HG03521 (cell line): ENCODE measurements at regions not wholly inside any gene's neighbourhood (a gene's known extent, or its start where the extent isn't known, plus 50 kb on each side); places are given as distances from the start of the nearest gene placed in this dataset.

Experiments
- ATAC-seq: cut with Tn5 transposase; IDR thresholded peaks from one replicate; pipeline ENCODE4 v1.9.1; 2021; ENCODE audit warnings: mild to moderate bottlenecking, moderate library complexity; ENCODE audit not compliant: unreplicated experiment

DNA sequence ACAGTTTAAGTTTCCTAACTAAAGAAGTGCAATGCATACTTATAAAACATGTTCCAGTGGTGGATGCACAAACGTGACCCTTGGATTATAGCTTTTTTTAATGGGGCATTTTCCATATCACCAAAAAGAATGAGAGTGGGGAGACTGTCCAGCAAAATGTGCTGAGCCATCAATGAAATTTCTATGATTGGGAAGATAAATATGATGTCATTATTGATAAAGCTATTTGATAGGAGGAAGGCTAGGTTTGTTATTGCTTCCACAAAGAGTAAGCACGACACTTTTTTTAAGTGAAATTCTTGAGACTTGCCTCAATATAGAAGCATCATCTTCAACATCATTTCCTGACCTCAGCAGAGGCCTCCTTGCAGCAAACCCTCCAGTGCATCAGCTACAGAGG, 174.6 kb upstream of the CLEC14A start:
- ATAC-seq, result no peak

DNA sequence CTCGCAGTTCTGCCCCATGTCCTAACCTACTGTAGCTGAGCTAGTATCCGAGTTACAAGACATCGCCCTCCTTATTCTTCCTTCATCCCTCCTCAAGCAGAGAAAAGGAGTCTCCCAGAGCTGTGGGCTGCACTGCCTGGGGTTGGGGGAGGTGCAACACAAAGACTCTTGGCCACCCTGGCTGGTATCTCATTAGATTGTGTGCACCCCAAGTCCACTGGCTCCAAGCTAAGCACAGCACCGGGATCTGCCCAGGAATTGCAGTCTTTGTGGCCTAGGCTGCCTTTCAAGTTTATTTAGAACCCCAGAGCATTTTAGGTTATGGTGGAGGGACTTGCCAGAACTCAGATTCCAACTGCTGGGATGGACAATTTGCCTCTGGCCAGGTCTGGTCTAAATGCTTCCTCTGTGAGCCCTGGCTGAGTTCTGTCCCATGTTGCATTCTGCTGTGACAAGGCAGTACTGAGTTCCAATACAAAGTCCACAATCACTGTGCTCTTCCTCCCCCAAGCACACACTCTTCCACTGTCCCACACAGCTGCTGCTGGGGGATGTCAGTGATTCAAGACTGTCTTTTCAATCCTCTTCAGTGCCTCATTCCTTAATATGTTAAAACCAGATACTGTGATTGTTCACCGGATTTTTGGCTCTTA, 169.6 kb upstream of the CLEC14A start:
- ATAC-seq, result no peak

DNA sequence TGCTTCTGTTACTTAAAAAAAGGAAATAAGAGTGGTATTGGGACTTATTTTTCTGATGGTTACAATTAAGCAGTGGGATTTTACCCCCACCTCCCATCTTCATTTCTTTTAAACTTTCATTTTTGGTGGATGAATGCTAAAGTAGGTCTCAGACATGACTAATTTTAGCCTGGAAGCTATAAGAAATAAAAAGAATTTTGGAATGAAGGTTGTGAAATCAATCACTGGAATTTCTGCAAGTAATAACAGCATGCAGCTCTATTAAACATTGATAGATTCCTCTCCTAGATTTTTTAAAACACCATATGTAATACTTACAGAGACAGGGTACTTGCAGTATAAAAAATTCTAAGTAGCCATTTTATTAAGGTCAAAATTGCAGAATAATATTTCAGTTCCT, 164.2 kb upstream of the CLEC14A start:
- ATAC-seq, result no peak

DNA sequence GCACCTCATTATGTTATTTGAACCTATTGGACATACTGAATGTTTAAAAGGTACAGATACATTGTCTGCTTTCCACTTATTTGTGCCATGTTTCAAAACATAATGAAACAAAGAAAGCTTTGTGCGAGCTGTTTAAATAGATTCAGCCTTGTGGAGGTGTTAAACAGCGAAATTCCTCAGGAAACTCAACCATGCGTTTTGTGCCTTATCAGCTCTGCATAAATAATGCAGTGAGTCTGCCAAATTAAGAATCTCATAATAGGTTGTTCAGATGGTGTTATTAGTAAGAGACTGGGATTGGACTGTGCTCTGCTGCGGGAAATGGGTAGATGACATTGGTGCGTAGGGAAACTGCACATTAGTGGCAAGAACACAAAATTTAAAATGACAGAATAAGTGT, 163.7 kb upstream of the CLEC14A start:
- no peak for ATAC-seq

DNA sequence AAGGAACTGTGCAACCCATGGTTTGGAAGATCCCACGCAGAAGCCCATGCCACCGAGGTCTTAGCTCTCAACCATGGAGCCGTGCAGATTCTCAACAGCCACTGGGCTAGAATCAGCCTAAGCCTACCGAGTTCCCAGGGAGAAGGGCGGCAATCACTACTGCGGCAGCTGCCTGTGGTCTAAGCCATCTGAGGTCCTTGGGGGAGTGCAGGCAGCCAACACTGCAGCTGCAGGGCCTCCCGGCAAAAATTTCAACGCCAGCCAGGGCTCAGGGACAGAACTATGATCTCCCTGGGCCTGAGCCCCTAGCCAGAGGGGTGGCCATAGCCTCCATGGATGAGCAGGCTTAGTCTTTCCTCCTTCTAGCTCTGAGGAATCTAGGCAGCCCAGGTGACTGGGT, 156.8 kb upstream of the CLEC14A start:
- no peak for ATAC-seq

DNA sequence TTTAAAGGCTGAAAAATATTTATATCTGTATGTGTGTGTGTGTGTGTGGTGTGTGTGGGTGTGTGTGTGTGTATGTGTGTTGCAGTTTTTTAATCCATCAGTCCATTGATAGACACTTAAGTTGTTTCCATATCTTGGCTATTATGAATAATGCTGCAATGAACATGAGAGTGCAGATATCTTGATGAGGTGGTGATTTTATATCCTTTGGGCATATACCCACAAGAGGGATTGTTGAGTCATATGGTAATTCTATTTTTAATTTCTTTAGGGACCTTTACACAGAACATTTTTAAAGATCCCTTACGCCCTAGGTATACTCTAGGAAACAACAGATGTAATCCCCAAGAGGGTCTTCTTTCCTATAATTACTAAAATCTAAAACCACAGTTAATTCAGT, 154.5 kb upstream of the CLEC14A start:
- no peak for ATAC-seq

DNA sequence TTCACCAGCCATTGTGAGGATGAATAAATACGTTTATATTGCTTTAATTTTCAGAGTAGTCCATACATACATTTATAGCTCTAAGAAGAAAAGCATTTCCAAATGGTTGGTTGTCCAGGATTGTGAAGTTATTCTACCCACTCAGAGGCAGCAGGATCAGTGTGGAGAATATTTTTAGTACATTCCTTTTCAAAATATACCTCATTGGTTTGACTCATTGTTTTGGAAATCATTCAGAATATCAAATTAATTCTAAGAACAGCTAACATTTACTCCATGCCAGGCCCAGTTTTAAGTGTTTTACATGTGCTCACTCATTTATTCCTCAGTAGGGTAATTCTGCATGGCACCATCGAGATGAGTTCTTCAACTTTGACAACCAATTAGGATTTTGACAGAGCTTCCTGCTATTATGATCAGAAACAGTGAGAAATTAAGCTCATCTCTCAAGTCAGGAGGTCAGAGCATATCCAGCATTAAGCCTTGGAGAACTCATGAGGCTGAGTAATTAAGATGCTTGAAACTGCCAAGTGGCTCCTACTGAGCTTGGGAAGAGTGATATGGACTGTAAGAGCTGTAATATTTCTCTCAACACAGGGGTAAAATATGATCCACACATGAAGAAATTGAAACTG, 153.3 kb upstream of the CLEC14A start:
- ATAC-seq, result no peak

DNA sequence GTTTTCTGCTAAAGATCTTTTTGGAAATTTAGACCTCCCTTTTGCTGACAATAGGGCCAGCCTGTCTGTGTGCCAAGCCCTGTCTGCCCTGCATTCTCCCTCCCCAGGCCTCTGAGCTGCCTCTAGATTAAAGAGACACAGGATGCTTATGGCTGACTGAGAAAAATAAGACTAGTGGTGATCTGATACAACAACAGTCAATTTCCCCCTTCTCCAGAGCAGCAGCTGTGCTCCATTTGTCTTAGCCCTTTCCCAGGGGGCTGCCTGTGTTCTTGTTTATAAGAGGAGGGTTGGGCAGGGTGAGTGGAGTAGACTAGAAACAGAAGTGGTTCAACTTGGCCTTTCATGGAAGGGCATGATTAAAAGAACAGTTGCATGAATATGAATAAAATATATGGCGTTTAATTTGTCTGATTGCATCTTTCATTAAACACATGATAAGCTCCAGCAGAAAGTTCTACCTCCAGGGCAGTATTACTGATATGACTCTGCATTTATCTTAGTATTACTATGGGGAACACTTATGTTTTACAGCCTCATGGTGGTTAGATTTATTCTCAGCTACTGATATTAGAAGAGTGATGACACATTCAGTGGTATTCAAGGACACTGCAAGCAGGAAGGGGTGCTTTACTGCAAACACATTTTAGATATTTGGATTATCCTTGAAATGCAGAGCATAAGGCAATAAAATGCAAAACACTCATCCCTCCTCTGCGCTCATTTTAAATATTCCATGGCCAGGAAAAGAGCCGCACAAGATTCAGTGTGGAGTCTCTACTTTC, 150.2 kb upstream of the CLEC14A start:
- ATAC-seq, result no peak

DNA sequence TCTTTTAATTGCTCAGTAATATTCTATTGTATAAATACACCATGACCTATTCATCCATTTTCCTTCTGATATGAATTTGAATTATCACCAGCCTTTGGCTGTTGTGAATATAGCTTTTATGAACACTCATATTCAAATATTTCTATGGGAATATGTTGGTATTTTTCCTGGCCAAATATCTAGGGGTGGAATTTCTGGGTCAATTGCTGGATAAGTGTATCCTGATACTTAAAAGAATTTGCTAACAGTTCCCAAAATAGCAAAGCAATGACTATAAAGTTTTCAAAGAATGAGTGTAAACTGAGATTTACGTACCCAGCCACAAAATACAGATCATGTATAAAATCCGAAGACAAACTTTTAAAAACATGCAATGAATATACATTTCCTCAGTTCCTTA, 148.7 kb upstream of the CLEC14A start:
- no peak for ATAC-seq

DNA sequence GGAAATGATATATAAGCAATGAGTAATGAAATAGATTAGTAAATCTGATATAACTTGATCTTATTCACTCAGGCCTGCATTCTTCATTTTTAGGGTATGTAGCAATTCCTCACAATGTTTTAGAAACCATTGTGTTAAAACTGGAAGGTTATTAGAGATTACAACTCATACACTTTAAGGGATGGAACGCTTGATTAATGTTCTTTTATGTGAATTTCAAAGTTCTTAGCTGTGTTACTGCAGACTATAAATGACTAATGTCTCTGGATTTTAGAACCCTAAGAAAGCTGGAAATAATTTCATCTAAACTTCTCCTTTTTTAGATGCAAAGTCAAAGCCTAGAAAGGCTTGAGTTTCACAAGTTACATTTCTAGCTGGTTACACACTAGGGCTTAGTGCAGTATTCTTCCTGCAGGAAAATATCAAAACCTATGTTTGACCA, 148.2 kb upstream of the CLEC14A start:
- ATAC-seq, result no peak

DNA sequence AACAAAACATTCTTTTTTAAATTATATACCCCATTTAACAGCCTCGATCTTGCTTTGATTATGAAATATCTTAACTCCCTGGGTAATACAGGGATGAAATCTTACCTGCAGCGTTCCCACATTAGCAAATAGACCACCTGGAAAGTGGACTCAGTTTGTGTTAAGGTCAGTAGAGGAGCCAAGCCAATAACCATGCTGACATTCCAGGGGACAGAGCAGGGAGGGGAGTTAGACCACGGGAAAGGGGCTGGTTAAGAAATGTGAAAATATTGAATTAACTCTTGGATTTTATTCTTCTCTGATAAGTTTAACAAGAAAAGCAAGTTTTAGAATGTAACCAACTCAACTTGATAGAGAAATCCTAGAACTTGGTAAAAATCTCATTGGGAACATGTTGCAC, 144.9 kb upstream of the CLEC14A start:
- no peak for ATAC-seq

DNA sequence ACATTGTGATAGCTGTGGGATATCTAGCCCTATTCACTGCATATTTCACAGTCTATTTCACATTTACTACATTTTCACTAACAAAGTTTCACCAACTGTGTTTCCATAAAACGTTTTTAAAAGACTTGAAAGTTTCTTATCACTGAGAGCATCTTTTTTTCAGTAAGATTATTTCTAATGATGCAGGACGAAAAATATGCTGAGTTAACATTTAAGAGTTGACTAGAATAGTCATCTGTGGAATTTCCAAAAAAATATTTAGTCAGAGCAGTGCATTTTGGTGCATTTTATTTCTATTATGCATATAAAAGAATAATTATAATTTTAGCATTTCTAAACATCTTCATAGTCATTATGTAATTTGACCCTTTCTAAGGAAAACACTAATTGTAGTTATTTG, 143.8 kb upstream of the CLEC14A start:
- no peak for ATAC-seq

DNA sequence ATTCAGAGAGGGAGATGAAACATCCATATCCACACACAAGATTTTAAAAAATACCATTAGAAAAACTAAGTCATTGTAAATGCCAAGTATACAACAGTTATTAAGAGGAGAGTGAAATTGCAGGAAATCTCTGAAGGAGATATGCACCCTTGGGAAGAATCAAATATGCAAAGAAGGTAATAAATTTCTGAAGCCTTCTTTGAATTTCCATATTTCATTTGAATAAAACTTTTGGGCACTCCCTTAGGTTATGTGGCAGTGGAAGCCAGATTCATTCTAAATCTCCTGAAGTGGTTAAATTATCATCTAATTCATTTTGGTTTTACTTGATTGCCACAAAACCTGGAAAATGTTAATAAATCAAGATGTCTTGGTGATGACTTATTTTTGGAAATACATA, 138.9 kb upstream of the CLEC14A start:
- ATAC-seq, result no peak

DNA sequence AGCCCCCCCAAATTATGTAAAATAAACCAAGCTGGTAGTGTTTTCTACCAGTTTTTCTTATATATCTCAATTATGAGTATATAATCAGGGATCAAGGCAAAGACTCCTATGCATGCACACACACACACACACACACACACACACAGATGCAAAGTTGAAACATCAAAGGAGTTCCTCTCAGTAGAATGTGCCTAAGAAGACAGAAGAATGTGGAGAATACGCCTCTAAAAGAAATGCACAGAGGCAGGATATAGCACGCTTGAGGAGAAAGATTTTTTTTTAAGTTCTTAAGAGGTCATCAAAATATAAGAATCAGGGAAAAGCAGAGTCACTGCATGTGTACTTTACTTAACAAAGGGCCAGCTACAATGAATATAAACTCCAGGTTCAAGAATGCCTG, 138.2 kb upstream of the CLEC14A start:
- no peak for ATAC-seq

DNA sequence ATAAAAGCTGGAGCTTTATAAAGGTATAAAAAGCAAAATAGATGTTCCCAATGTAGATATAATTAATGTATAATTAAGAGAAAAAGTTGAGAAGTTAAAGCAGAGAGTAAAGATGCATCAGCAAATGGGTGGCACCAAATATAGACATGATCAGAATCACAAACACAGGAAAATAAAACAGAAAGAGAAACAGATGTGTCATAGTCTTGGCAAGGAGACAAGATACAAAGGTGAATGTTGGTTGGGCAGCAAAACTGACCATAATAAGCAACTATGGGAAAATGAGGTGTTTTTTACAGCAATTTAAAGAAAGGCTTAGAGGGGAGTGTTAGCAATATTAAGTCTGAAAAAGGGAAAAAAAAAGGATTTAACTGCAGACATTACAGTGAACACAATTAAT, 135.4 kb upstream of the CLEC14A start:
- no peak for ATAC-seq

DNA sequence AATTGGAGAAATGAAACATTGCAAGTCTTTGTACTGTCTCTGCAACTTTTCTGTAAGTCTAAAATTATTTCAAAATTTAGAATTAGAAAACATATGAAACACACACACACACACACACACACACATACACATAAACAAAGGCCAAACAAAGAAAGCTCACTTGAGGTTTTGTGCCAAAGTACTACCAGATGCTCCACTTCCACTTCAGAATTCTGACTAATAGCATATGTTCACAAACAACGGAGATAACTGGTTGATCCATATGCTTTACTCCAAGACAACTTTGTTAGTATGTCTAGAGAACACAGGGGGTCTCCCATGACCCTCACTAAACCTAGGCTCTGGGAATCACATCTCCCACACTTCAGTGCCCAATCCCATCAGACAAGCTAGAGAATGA, 133.8 kb upstream of the CLEC14A start:
- ATAC-seq, result no peak

DNA sequence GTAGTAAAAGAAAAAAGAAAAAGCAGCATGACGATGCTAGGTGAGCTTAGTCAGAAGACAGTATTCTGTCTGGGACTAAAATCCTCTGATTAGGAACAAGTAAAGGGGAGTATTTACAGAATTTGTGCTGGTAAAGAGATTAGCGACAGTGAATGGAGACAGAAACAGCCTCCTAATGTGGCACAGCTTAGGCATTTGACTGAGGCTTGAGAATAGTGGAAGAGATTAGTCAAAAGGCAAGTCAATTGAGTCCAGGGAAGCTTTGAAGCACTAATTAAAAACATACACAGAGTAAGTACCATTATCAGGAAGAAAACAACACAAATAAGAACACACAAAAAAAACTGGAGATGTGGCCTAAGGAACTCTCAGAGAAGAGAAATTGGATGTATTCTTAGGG, 131.9 kb upstream of the CLEC14A start:
- ATAC-seq, result no peak

DNA sequence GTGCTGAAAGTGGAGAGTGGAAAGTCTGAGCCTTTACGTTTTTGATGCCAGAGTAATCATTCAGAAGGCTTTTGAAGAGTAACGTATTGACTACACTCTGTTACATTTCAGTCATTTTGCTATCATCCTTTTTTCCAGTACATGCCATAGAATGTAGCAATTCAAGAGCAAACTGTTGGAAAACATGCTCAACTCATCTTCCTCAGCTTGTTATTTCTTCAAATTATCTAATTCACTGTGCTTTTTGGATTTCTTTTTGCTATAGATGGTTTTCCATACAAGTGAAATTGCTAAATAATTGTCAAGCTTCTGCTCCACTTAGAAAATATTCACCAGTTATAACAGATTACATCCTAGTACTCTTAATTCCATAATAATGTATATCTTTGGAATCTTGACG, 129.9 kb upstream of the CLEC14A start:
- ATAC-seq, result no peak

DNA sequence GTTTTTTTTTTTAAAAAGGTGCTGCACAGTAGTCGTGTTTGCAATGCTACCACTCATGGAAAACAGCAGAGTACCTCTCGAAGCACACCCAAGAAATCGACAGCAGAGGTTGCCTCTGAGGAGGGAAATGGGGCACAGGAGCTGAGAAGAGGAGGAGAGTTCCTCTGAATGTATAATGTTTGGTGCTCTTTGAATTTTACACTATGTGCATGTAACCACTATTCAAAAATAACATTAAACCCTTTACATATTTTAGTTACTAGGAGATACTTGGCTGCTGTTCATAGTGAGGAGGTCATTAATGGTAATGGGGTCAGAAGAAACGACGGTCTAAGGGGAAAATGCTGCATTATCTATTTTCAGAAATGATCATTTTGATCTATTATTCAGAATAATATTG, 129.4 kb upstream of the CLEC14A start:
- ATAC-seq, result no peak

DNA sequence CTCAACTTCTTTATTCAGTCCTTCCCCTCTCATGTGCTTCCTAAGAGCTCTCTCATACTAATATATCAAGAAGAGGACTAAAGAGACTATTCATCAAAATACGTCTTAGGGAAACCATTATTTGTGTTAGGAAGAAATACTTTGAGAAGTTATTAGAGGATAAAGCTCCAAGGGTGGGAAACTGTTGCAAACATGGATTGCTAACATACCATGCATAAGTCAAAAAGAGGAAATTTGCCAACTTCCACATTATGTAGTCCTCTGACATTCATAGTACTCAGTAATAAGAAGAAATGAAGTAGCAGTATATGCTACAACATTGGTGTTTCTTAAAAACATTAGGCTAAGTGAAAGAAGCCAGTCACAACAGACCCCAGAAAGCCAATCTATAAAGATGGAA, 128.8 kb upstream of the CLEC14A start:
- no peak for ATAC-seq

DNA sequence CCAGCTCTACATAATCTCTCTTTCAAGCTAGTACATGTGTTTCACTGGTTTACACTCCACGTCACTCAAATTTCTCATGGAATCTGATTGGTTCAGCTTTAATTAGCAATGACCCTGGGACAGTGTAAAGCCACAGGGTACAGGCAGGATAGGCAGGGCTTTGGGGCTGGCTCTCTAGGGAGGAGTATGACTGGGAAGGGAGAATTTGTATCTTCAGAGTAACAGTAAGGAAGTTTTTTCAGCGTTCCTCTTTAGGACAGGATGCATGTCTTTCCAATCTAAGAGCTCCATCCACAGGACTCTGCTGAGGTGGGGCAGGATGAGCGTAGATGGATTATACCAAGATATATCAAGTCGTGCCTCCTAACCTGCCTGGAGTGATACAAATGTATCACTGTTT, 112.0 kb upstream of the CLEC14A start:
- ATAC-seq, result no peak

DNA sequence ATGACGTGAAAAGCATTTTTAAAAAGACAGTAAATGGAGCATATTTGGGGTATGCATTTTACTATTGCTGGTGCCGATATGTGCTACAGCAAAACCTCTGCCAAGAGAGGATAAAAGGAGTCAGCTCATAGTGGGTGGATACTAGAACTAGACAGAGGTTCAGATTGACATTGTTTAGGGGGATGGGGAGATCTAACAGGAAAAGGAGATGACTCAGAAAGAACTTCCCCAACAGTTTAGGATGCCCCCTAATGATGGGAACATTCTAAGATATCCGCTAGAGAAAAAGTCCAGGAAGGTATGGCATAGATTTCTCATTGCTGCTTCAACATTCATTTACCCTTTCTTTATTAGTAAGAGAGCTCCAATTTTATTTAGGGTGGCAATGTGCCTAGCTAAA, 110.5 kb upstream of the CLEC14A start:
- ATAC-seq, result no peak
